T-helper 2 cell treated with Interferon-gamma antibody and Interleukin-4, amounts not matched to agents 5 μg/mL and 100 μg/mL, for 36 hours (primary cell): ENCODE measurements at regions not wholly inside any gene's neighbourhood (a gene's known extent, or its start where the extent isn't known, plus 50 kb on each side); places are given as distances from the start of the nearest gene placed in this dataset.

Experiments
- DNase-seq: peaks from one replicate; pipeline ENCODE4 v3.0.0; 2021; ENCODE audit warnings: low spot score
- H3K27ac Mint-ChIP-seq: one replicate; pipeline ENCODE4 v1.8.0; 2021; ENCODE audit warnings: mild to moderate bottlenecking, mixed read lengths
- H3K27me3 Mint-ChIP-seq: one replicate; pipeline ENCODE4 v1.8.0; 2021; ENCODE audit warnings: low read depth, mixed read lengths
- H3K36me3 Mint-ChIP-seq: one replicate; pipeline ENCODE4 v1.8.0; 2021; ENCODE audit warnings: low read depth, mixed read lengths
- H3K4me1 Mint-ChIP-seq: one replicate; pipeline ENCODE4 v1.8.0; 2021; ENCODE audit warnings: low read depth, mixed read lengths
- H3K4me3 Mint-ChIP-seq: one replicate; pipeline ENCODE4 v1.8.0; 2022; ENCODE audit warnings: mild to moderate bottlenecking, moderate library complexity, mixed read lengths
- H3K9me3 Mint-ChIP-seq: one replicate; pipeline ENCODE4 v1.8.0; 2021; ENCODE audit warnings: mixed read lengths

GRCh38 chr18:56168049-56168781 lies 470.2 kb downstream of the TXNL1 start:
- Mint-ChIP-seq H3K4me1 (no peaks in the 10 kb centered on the region), H3K36me3 (no peaks in the 10 kb centered on the region), H3K27ac (no peak overlapping the region), H3K27me3 (no peaks in the 10 kb centered on the region), H3K9me3 (no peaks in the 10 kb centered on the region), H3K4me3 (no peak overlapping the region)
- DNase-seq: no peak

- no peaks in the 10 kb centered on the region for H3K36me3 Mint-ChIP-seq
- no peak for DNase-seq
- no peak overlapping the region for H3K4me3 Mint-ChIP-seq
- no peaks in the 10 kb centered on the region for H3K9me3 Mint-ChIP-seq
- no peak overlapping the region for H3K27ac Mint-ChIP-seq
- H3K4me1 Mint-ChIP-seq: no peaks in the 10 kb centered on the region
- H3K27me3 Mint-ChIP-seq: no peaks in the 10 kb centered on the region
Observed at GRCh38 chr18:56167366-56167765, 471.0 kb downstream of the TXNL1 start.

GRCh38 chr18:56166914-56167313 lies 471.5 kb downstream of the TXNL1 start:
- H3K27me3 Mint-ChIP-seq: no peaks in the 10 kb centered on the region
- no peaks in the 10 kb centered on the region for H3K4me1 Mint-ChIP-seq
- H3K4me3 Mint-ChIP-seq: no peak overlapping the region
- no peaks in the 10 kb centered on the region for H3K9me3 Mint-ChIP-seq
- DNase-seq: no peak
- H3K36me3 Mint-ChIP-seq: no peaks in the 10 kb centered on the region
- no peak overlapping the region for H3K27ac Mint-ChIP-seq

- Mint-ChIP-seq H3K4me3 (no peak overlapping the region), H3K4me1 (no peaks in the 10 kb centered on the region), H3K36me3 (no peaks in the 10 kb centered on the region), H3K9me3 (no peaks in the 10 kb centered on the region), H3K27me3 (no peaks in the 10 kb centered on the region), H3K27ac (no peak overlapping the region)
- DNase-seq: no peak
Observed at GRCh38 chr18:56165601-56166355, 472.6 kb downstream of the TXNL1 start.

- H3K36me3 Mint-ChIP-seq: no peaks in the 10 kb centered on the region
- no peak overlapping the region for H3K4me3 Mint-ChIP-seq
- no peak overlapping the region for H3K27ac Mint-ChIP-seq
- no peaks in the 10 kb centered on the region for H3K4me1 Mint-ChIP-seq
- no peaks in the 10 kb centered on the region for H3K9me3 Mint-ChIP-seq
- DNase-seq: no peak
- no peaks in the 10 kb centered on the region for H3K27me3 Mint-ChIP-seq
Observed at GRCh38 chr18:56162311-56163265, 475.8 kb downstream of the TXNL1 start.

- H3K9me3 Mint-ChIP-seq: no peaks in the 10 kb centered on the region
- no peak overlapping the region for H3K27ac Mint-ChIP-seq
- no peaks in the 10 kb centered on the region for H3K4me1 Mint-ChIP-seq
- no peak for DNase-seq
- H3K4me3 Mint-ChIP-seq: no peak overlapping the region
- H3K27me3 Mint-ChIP-seq: no peaks in the 10 kb centered on the region
- no peaks in the 10 kb centered on the region for H3K36me3 Mint-ChIP-seq
Observed at GRCh38 chr18:56161566-56162260, 476.7 kb downstream of the TXNL1 start.

GRCh38 chr18:56158676-56159075 lies 479.7 kb downstream of the TXNL1 start:
- no peak for DNase-seq
- Mint-ChIP-seq H3K9me3 (no peaks in the 10 kb centered on the region), H3K36me3 (no peaks in the 10 kb centered on the region), H3K27me3 (no peaks in the 10 kb centered on the region), H3K4me3 (no peak overlapping the region), H3K4me1 (no peaks in the 10 kb centered on the region), H3K27ac (no peak overlapping the region)

GRCh38 chr18:56157541-56157940 lies 480.9 kb downstream of the TXNL1 start:
- no peak for DNase-seq

GRCh38 chr18:56152551-56153310 lies 485.7 kb downstream of the TXNL1 start:
- H3K27me3 Mint-ChIP-seq: no peaks in the 10 kb centered on the region
- no peak overlapping the region for H3K27ac Mint-ChIP-seq
- no peaks in the 10 kb centered on the region for H3K4me1 Mint-ChIP-seq
- H3K9me3 Mint-ChIP-seq: no peaks in the 10 kb centered on the region
- H3K4me3 Mint-ChIP-seq: no peak overlapping the region
- no peak for DNase-seq
- H3K36me3 Mint-ChIP-seq: no peaks in the 10 kb centered on the region

More at GRCh38 chr18:56157541-56157940, 480.9 kb downstream of the TXNL1 start:
- Mint-ChIP-seq H3K27me3 (no peaks in the 10 kb centered on the region), H3K27ac (no peak overlapping the region), H3K4me3 (no peak overlapping the region), H3K9me3 (no peaks in the 10 kb centered on the region), H3K36me3 (no peaks in the 10 kb centered on the region), H3K4me1 (no peaks in the 10 kb centered on the region)

- H3K27me3 Mint-ChIP-seq: no peaks in the 10 kb centered on the region
- no peak overlapping the region for H3K4me3 Mint-ChIP-seq
- no peaks in the 10 kb centered on the region for H3K9me3 Mint-ChIP-seq
- H3K36me3 Mint-ChIP-seq: no peaks in the 10 kb centered on the region
- no peak overlapping the region for H3K27ac Mint-ChIP-seq
- no peak for DNase-seq
- no peaks in the 10 kb centered on the region for H3K4me1 Mint-ChIP-seq
Observed at GRCh38 chr18:56148373-56148772, 490.0 kb downstream of the TXNL1 start.

GRCh38 chr18:56146565-56146964 lies 491.8 kb downstream of the TXNL1 start:
- Mint-ChIP-seq H3K27me3 (no peaks in the 10 kb centered on the region), H3K9me3 (no peaks in the 10 kb centered on the region), H3K36me3 (no peaks in the 10 kb centered on the region), H3K27ac (no peak overlapping the region), H3K4me3 (no peak overlapping the region), H3K4me1 (no peaks in the 10 kb centered on the region)
- DNase-seq: no peak

GRCh38 chr18:56142001-56142400 lies 496.4 kb downstream of the TXNL1 start:
- Mint-ChIP-seq H3K27me3 (no peaks in the 10 kb centered on the region), H3K27ac (no peak overlapping the region), H3K4me1 (no peaks in the 10 kb centered on the region), H3K9me3 (no peaks in the 10 kb centered on the region), H3K36me3 (no peaks in the 10 kb centered on the region), H3K4me3 (no peak overlapping the region)
- no peak for DNase-seq

- Mint-ChIP-seq H3K4me3 (no peak overlapping the region), H3K27me3 (no peaks in the 10 kb centered on the region), H3K9me3 (no peaks in the 10 kb centered on the region), H3K4me1 (no peaks in the 10 kb centered on the region), H3K27ac (no peak overlapping the region), H3K36me3 (no peaks in the 10 kb centered on the region)
- no peak for DNase-seq
Observed at GRCh38 chr18:56139792-56140254, 498.6 kb downstream of the TXNL1 start.
